Spleen (tissue), 7 donors: ENCODE measurements at regions not wholly inside any gene's neighbourhood (a gene's known extent, or its start where the extent isn't known, plus 50 kb on each side); places are given as distances from the start of the nearest gene placed in this dataset.

Source experiments
- CTCF ChIP-seq, 11 experiments: fragments of 200-600 bp in 7 of 11; fragments of 450-650 bp in 4 of 11; sonication (generic) in 4 of 11; IDR thresholded peaks in 8 of 11; conservative IDR thresholded peaks in 3 of 11; 1 replicate in 7 of 11; 2 replicates in 4 of 11; pipeline versions ENCODE4 v1.4.0 to v1.8.0; 2016 to 2021; ENCODE audit warnings: antibody characterized with exemption in 11 of 11, inconsistent platforms in 4 of 11, mild to moderate bottlenecking in 1 of 11
- POLR2A ChIP-seq, 3 donors: fragments of 450-650 bp; IDR thresholded peaks; one replicate each; pipeline ENCODE4 v1.5.1; 2017; ENCODE audit warnings: antibody characterized with exemption in 3 of 3, mild to moderate bottlenecking in 1 of 3
- donor health status: DM: no; HTN: no; CAD: no; lungs with moderate emphysema.
- donor health status: DM: no; HTN: no; CAD: no.
- donor health status: DM: no; HTN: no; CAD: no.

- TF ChIP-seq CTCF (IDR thresholded peaks at IDR 0.05 in 8 of 11, conservative IDR thresholded peaks at IDR 0.05 in 3 of 11), result no peak
- TF ChIP-seq POLR2A (IDR thresholded peaks at IDR 0.05), result no peak
Measured at GRCh38 chr3:59244343-59244742, 194.5 kb upstream of the CFAP20DC start.
